HepG2 (cell line): ENCODE measurements at regions not wholly inside any gene's neighbourhood (a gene's known extent, or its start where the extent isn't known, plus 50 kb on each side); places are given as distances from the start of the nearest gene placed in this dataset.

Experiments
- ATAC-seq: fragments of 200-7000 bp; cut with Tn5 transposase; 3 replicates; pipeline ENCODE4 v1.9.1; 2020; ENCODE audit warnings: mild to moderate bottlenecking, moderate library complexity
- BruUV-seq: library from RNA; stranded (reverse); fragments of 400-500 nt; replicated peaks from 2 replicates; lab custom pipeline; 2021; lab: Mats Ljungman, UMichigan
- CTCF ChIA-PET: fragments of 300-600 bp; formaldehyde crosslinking; extraction: SDS; loops from one replicate; lab custom pipeline; 2021; ENCODE audit warnings: low total read pairs, inconsistent platforms, low intra/inter-chr PET ratio; lab: Yijun Ruan, JAX
- POLR2A ChIA-PET: fragments of 350-600 bp; sonication (Branson Sonifier 250); formaldehyde crosslinking; loops from one replicate; lab custom pipeline; 2020; ENCODE audit warnings: antibody characterized with exemption, inconsistent platforms; lab: Yijun Ruan, JAX
- DNase-seq: peaks from one replicate; pipeline ENCODE4 v3.0.0-alpha.2; 2015; ENCODE audit warnings: low spot score
- FAIRE-seq: peaks from 3 replicates; lab custom pipeline; 2011; peaks lifted over from hg19 to GRCh38; lab: Jason Lieb, UNC
- H2AFZ ChIP-seq: one replicate; pipeline ENCODE4 v1.6.1; 2011; ENCODE audit warnings: low read length, inconsistent platforms
- H3K27ac ChIP-seq: fragments of 300-600 bp; 3 replicates; pipeline ENCODE4 v1.8.0; 2011; ENCODE audit warnings: mixed run types, mild to moderate bottlenecking, mixed read lengths, low read length, inconsistent platforms; ENCODE audit not compliant: insufficient read depth; ENCODE audit errors: extremely low read length
- H3K27me3 ChIP-seq, 2 experiments: fragments of 200-600 bp in 1 of 2; 2 replicates in 1 of 2; 3 replicates in 1 of 2; pipeline versions ENCODE4 v1.6.0 to v1.8.0; 2011; ENCODE audit warnings: low read length in 2 of 2, mild to moderate bottlenecking in 2 of 2, moderate library complexity in 2 of 2, inconsistent platforms in 1 of 2; ENCODE audit not compliant: insufficient read depth in 2 of 2, control insufficient read depth in 1 of 2
- H3K36me3 ChIP-seq, 2 experiments: fragments of 200-600 bp in 1 of 2; replicated peaks in 1 of 2; 2 replicates in 1 of 2; 3 replicates in 1 of 2; pipeline versions ENCODE4 v1.5.1 to v1.8.0; 2011; ENCODE audit warnings: low read length in 2 of 2, inconsistent platforms in 1 of 2; ENCODE audit not compliant: insufficient read depth in 2 of 2, control insufficient read depth in 1 of 2
- H3K4me1 ChIP-seq: 2 replicates; pipeline ENCODE4 v1.5.1; 2012; ENCODE audit warnings: low read length, inconsistent platforms; ENCODE audit not compliant: insufficient read depth
- H3K4me2 ChIP-seq: 2 replicates; pipeline ENCODE4 v1.6.0; 2011; ENCODE audit warnings: low read depth, low read length, inconsistent platforms
- H3K4me3 ChIP-seq, 3 experiments: fragments of 200-600 bp in 1 of 3; sonication (generic), shearing (Covaris generic) in 1 of 3; replicated peaks in 1 of 3; 2 replicates each; pipeline ENCODE4 v1.5.1; 2011 to 2016; ENCODE audit warnings: low read length in 3 of 3, inconsistent platforms in 2 of 3, low read depth in 2 of 3, mild to moderate bottlenecking in 2 of 3, control low read depth in 1 of 3, mixed read lengths in 1 of 3; ENCODE audit not compliant: insufficient read depth in 1 of 3
- H3K79me2 ChIP-seq: one replicate; pipeline ENCODE4 v1.6.1; 2011; ENCODE audit warnings: low read length, inconsistent platforms; ENCODE audit not compliant: insufficient read depth
- H3K9ac ChIP-seq: 2 replicates; pipeline ENCODE4 v1.6.0; 2011; ENCODE audit warnings: mild to moderate bottlenecking, low read depth, low read length, inconsistent platforms; ENCODE audit not compliant: insufficient read depth
- H3K9me3 ChIP-seq: 2 replicates; pipeline ENCODE4 v1.5.1; 2012; ENCODE audit warnings: mild to moderate bottlenecking, low read length
- H4K20me1 ChIP-seq: 2 replicates; pipeline ENCODE4 v1.6.0; 2011; ENCODE audit warnings: inconsistent platforms, mild to moderate bottlenecking, low read length, moderate library complexity; ENCODE audit not compliant: insufficient read depth
- DMAP1 ChIP-seq: IDR thresholded peaks from 2 replicates; pipeline ENCODE4 v1.6.1; 2016
- GPN1 ChIP-seq: sonication (generic); formaldehyde crosslinking; IDR thresholded peaks from 2 replicates; pipeline ENCODE4 v1.5.1; 2020; ENCODE audit warnings: missing genetic modification reagents, borderline replicate concordance
- KDM5A ChIP-seq: fragments of 200-600 bp; sonication (generic); IDR thresholded peaks from 2 replicates; pipeline ENCODE4 v1.7.0; 2018; ENCODE audit warnings: antibody characterized with exemption, mild to moderate bottlenecking, low read length, borderline replicate concordance
- MYC ChIP-seq: sonication (generic); formaldehyde crosslinking; IDR thresholded peaks from 2 replicates; pipeline ENCODE4 v1.9.0; 2021; ENCODE audit warnings: missing genetic modification reagents, borderline replicate concordance
- SATB2 ChIP-seq: sonication (generic); formaldehyde crosslinking; IDR thresholded peaks from 2 replicates; pipeline ENCODE4 v1.5.0; 2020; ENCODE audit warnings: missing genetic modification reagents
- SP140L ChIP-seq: sonication (generic); formaldehyde crosslinking; IDR thresholded peaks from 2 replicates; pipeline ENCODE4 v1.4.0; 2020; ENCODE audit warnings: missing genetic modification reagents, borderline replicate concordance
- THYN1 ChIP-seq: sonication (generic); formaldehyde crosslinking; IDR thresholded peaks from 2 replicates; pipeline ENCODE4 v1.8.1; 2023; ENCODE audit warnings: low read depth, mild to moderate bottlenecking, moderate library complexity, missing genetic modification reagents, borderline replicate concordance
- ZNF382 ChIP-seq: sonication (generic); formaldehyde crosslinking; IDR thresholded peaks from 2 replicates; pipeline ENCODE4 v1.5.0; 2020; ENCODE audit warnings: missing genetic modification reagents, mild to moderate bottlenecking, borderline replicate concordance
- ZNF547 ChIP-seq: sonication (generic); formaldehyde crosslinking; IDR thresholded peaks from 2 replicates; pipeline ENCODE4 v1.5.1; 2020; ENCODE audit warnings: mild to moderate bottlenecking, missing genetic modification reagents
- ZNF747 ChIP-seq: sonication (generic); formaldehyde crosslinking; IDR thresholded peaks from 2 replicates; pipeline ENCODE4 v1.8.1; 2023; ENCODE audit warnings: missing genetic modification reagents, mild to moderate bottlenecking, borderline replicate concordance
- WGBS: methylation state at CpG from one replicate; pipeline ENCODE4 v1.1.6; 2017; ENCODE audit warnings: low lambda C conversion rate; 5-methylcytosine and 5-hydroxymethylcytosine counted together
- in situ Hi-C: cut with HindIII; loops from 2 replicates; pipeline ENCODE4 v1.10.0; 2017; ENCODE audit warnings: low pct_unique_long_range_greater_than_20kb; ENCODE audit not compliant: extremely low pct_ligation_motif_present
- intact Hi-C: fragments of 100-400 bp; cut with micrococcal nuclease; formaldehyde crosslinking; loops from one replicate; pipeline ENCODE4 v1.10.0; 2022; ENCODE audit not compliant: unreplicated experiment
- TF ChIP-seq, protein P1 (sequence below): sonication (generic); formaldehyde crosslinking; IDR thresholded peaks from 2 replicates; pipeline ENCODE4 v1.9.0; 2021; ENCODE audit warnings: missing genetic modification reagents, mild to moderate bottlenecking, borderline replicate concordance

DNA sequence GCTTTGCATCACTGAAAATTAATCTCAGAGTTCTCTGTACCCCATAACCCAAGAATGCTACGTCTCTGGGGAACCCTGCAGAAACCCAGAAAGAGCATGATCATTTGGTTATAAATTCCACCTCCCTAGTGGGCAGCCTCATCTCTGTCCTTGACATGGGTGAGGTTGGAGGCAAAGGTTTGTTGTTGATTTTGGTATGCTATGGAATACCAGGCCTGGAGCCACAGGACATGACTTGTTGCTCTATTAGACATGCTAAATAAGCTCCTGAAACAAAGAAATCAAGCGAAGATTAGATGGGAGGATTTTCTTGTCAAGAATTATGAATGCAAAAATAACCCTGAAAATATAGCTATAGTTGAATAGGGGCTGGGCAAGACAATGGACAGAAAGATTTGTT is 197.4 kb upstream of the CAMK1G start (continued):
- no peak for TF ChIP-seq ZNF382 (CRISPR knock-in tag)
- TF ChIP-seq MYC (CRISPR knock-in tag): no peak
- TF ChIP-seq THYN1 (CRISPR knock-in tag): no peak
- no peak for TF ChIP-seq KDM5A
- TF ChIP-seq, all 625 proteins: peak for 0

DNA sequence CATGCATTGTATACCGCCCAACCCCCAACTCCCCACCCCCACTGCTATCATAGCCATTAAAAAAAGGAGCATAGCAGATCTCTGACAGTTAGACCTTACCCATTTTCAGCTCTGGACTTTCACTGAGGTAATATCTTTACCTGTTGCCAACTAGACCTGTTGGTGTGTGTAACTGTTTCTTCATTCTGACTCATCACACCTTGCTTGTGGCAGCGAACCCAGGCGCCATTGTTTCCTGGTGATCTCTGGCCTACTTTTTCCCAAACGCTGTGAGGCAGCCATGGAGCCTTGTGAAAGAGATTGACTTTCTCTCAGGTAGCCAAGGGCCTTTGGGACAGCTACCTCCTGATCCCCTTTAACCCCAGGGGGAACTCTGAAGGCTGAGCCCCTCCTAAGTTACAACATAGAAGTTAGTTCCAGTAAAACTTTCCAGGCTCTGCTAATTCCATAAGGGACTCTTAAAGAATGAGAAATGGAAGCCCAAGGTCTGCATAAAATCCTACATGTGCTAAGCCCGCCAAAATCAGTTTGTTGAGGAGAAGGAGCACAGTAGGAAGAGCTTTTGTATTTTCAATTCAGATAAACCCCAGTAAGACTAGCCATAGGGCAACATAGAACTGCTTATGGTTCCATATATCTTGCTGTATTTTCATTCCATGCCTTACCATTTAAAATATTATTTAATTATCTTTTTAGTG is 196.1 kb upstream of the CAMK1G start:
- no peak overlapping the region for H3K27ac ChIP-seq
- no peaks in the 10 kb centered on the region for H3K9me3 ChIP-seq
- CTCF ChIA-PET: no interaction called here
- H3K4me3 ChIP-seq: no peak overlapping the region
- 36% methylated on average over 5 of the region's 5 CpGs for WGBS
- no peaks in the 10 kb centered on the region for H4K20me1 ChIP-seq
- FAIRE-seq (no peak), ATAC-seq (no peak), DNase-seq (no peak)
- no peaks in the 10 kb centered on the region for H3K36me3 ChIP-seq
- H3K79me2 ChIP-seq: no peaks in the 10 kb centered on the region
- no TSS peak for BruUV-seq
- in situ Hi-C loops (no loop called here), intact Hi-C loops (no loop called here)
- H3K4me1 ChIP-seq: no peaks in the 10 kb centered on the region
- no peak overlapping the region for H2AFZ ChIP-seq
- POLR2A ChIA-PET: no interaction called here
- H3K27me3 ChIP-seq: no peaks in the 10 kb centered on the region
- no peak overlapping the region for H3K4me2 ChIP-seq
- no peak overlapping the region for H3K9ac ChIP-seq
- TF ChIP-seq SP140L (CRISPR knock-in tag): no peak
- no peak for TF ChIP-seq SATB2 (CRISPR knock-in tag)
- no peak for TF ChIP-seq ZNF747
- no peak for TF ChIP-seq GPN1 (CRISPR knock-in tag)
- no peak for TF ChIP-seq ZNF547 (CRISPR knock-in tag)
- TF ChIP-seq, protein P1, sequence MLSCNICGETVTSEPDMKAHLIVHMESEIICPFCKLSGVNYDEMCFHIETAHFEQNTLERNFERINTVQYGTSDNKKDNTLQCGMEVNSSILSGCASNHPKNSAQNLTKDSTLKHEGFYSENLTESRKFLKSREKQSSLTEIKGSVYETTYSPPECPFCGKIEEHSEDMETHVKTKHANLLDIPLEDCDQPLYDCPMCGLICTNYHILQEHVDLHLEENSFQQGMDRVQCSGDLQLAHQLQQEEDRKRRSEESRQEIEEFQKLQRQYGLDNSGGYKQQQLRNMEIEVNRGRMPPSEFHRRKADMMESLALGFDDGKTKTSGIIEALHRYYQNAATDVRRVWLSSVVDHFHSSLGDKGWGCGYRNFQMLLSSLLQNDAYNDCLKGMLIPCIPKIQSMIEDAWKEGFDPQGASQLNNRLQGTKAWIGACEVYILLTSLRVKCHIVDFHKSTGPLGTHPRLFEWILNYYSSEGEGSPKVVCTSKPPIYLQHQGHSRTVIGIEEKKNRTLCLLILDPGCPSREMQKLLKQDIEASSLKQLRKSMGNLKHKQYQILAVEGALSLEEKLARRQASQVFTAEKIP (CRISPR knock-in tag): no peak
- TF ChIP-seq DMAP1 (CRISPR knock-in tag): no peak
- TF ChIP-seq, all 625 proteins: peak for 0
